PC-9 (cell line): ENCODE measurements at regions not wholly inside any gene's neighbourhood (a gene's known extent, or its start where the extent isn't known, plus 50 kb on each side); places are given as distances from the start of the nearest gene placed in this dataset.

Experiments used
- BruUV-seq: library from RNA; stranded (reverse); fragments of 400-500 nt; replicated peaks from 2 replicates; lab custom pipeline; 2021; lab: Mats Ljungman, UMichigan
- CTCF ChIA-PET: fragments of 300-600 bp; sonication (Branson Sonifier 250); formaldehyde crosslinking; loops from one replicate; lab custom pipeline; 2022; ENCODE audit warnings: antibody characterized with exemption; lab: Charles Lee
- POLR2A ChIA-PET: fragments of 300-600 bp; sonication (Branson Sonifier 250); formaldehyde crosslinking; loops from one replicate; lab custom pipeline; 2022; ENCODE audit warnings: antibody characterized with exemption; ENCODE audit not compliant: unreplicated experiment; lab: Charles Lee
- DNase-seq, 2 experiments: peaks; one replicate each; pipeline versions ENCODE4 v3.0.0 to v3.0.0-alpha.2; 2015 to 2022; ENCODE audit warnings: mixed read lengths in 1 of 2
- H2AFZ ChIP-seq: fragments of 200-600 bp; sonication (generic); 2 replicates; pipeline ENCODE4 v1.8.1; 2017; ENCODE audit warnings: antibody characterized with exemption
- H3F3A ChIP-seq: fragments of 200-600 bp; sonication (generic); 2 replicates; pipeline ENCODE4 v1.8.1; 2017; ENCODE audit warnings: antibody characterized with exemption, mild to moderate bottlenecking, low read depth; ENCODE audit not compliant: insufficient read depth
- H3K27ac ChIP-seq: fragments of 200-600 bp; sonication (generic); 2 replicates; pipeline ENCODE4 v1.6.1; 2016; ENCODE audit warnings: mixed run types
- H3K27me3 ChIP-seq: fragments of 200-600 bp; sonication (generic); 2 replicates; pipeline ENCODE4 v1.6.1; 2016; ENCODE audit warnings: low read depth, mixed run types; ENCODE audit not compliant: insufficient read depth
- H3K36me3 ChIP-seq: fragments of 200-600 bp; sonication (generic); 2 replicates; pipeline ENCODE4 v1.6.1; 2016; ENCODE audit warnings: low read depth, mixed run types
- H3K4me1 ChIP-seq: fragments of 200-600 bp; sonication (generic); replicated peaks from 2 replicates; pipeline ENCODE4 v1.6.1; 2016; ENCODE audit warnings: mixed run types; ENCODE audit not compliant: insufficient read depth
- H3K4me2 ChIP-seq: fragments of 200-600 bp; sonication (generic); 2 replicates; pipeline ENCODE4 v1.6.1; 2017; ENCODE audit warnings: mixed run types
- H3K4me3 ChIP-seq: fragments of 200-600 bp; sonication (generic); 2 replicates; pipeline ENCODE4 v1.6.1; 2016; ENCODE audit warnings: mixed run types
- H3K79me2 ChIP-seq: fragments of 200-600 bp; sonication (generic); 2 replicates; pipeline ENCODE4 v1.6.1; 2017; ENCODE audit warnings: low read depth, mixed run types
- H3K9me2 ChIP-seq: fragments of 200-600 bp; sonication (generic); 2 replicates; pipeline ENCODE4 v1.8.1; 2017; ENCODE audit warnings: mild to moderate bottlenecking; ENCODE audit not compliant: insufficient read depth
- H3K9me3 ChIP-seq: fragments of 200-600 bp; sonication (generic); 2 replicates; pipeline ENCODE4 v1.8.1; 2016; ENCODE audit warnings: low read depth; ENCODE audit not compliant: insufficient read depth
- H4K20me1 ChIP-seq: fragments of 200-600 bp; sonication (generic); 2 replicates; pipeline ENCODE4 v1.8.1; 2017; ENCODE audit not compliant: insufficient read depth
- CTCF ChIP-seq: fragments of 200-600 bp; sonication (generic); conservative IDR thresholded peaks from 2 replicates; pipeline ENCODE4 v1.6.1; 2017; ENCODE audit warnings: mixed run types, antibody characterized with exemption, mild to moderate bottlenecking, moderate library complexity
- EZH2 ChIP-seq: fragments of 200-600 bp; sonication (generic); IDR thresholded peaks from 2 replicates; pipeline ENCODE4 v1.8.0; 2017; ENCODE audit warnings: antibody characterized with exemption, low read depth
- intact Hi-C: fragments of 100-400 bp; cut with micrococcal nuclease; formaldehyde crosslinking; loops from one replicate; pipeline ENCODE4 v1.10.0; 2022; ENCODE audit not compliant: unreplicated experiment

- DNase-seq, result no peak
- Histone ChIP-seq H3K27ac (no peak overlapping the region), H2AFZ (no peak overlapping the region), H3K27me3 (no peaks in the 10 kb centered on the region), H3K9me2 (no peaks in the 10 kb centered on the region), H3K4me3 (no peak overlapping the region), H3K4me1 (no peaks in the 10 kb centered on the region), H3K36me3 (no peaks in the 10 kb centered on the region), H3K79me2 (no peaks in the 10 kb centered on the region), H3K4me2 (no peak overlapping the region), H3F3A (no peaks in the 10 kb centered on the region), H3K9me3 (no peaks in the 10 kb centered on the region), H4K20me1 (no peaks in the 10 kb centered on the region)
- CTCF ChIA-PET, result no interaction called here
- POLR2A ChIA-PET, result no interaction called here
- no TSS peak for BruUV-seq
- intact Hi-C loops, result no loop called here
- TF ChIP-seq EZH2, result no peak
- no peak for TF ChIP-seq CTCF
Measured at GRCh38 chr5:8844847-8845246, 701.0 kb downstream of the SEMA5A start.

- Histone ChIP-seq H3K4me3 (no peak overlapping the region), H3K27me3 (no peaks in the 10 kb centered on the region), H2AFZ (no peak overlapping the region), H3K4me2 (no peak overlapping the region), H3K4me1 (no peaks in the 10 kb centered on the region), H3F3A (no peaks in the 10 kb centered on the region), H3K9me2 (no peaks in the 10 kb centered on the region), H3K79me2 (no peaks in the 10 kb centered on the region), H3K36me3 (no peaks in the 10 kb centered on the region), H4K20me1 (no peaks in the 10 kb centered on the region), H3K27ac (no peak overlapping the region), H3K9me3 (no peaks in the 10 kb centered on the region)
- no peak for DNase-seq
- intact Hi-C loops, result no loop called here
- ChIA-PET CTCF (no interaction called here), POLR2A (no interaction called here)
- no TSS peak for BruUV-seq
- TF ChIP-seq EZH2 (no peak), CTCF (no peak)
Measured at GRCh38 chr5:8845296-8845695, 700.6 kb downstream of the SEMA5A start.

GRCh38 chr5:8848366-8848765, 697.5 kb downstream of the SEMA5A start:
- Histone ChIP-seq H3K9me2 (no peaks in the 10 kb centered on the region), H3K27ac (no peak overlapping the region), H3K4me2 (no peak overlapping the region), H3K79me2 (no peaks in the 10 kb centered on the region), H2AFZ (no peak overlapping the region), H3K4me1 (no peaks in the 10 kb centered on the region), H4K20me1 (no peaks in the 10 kb centered on the region), H3K4me3 (no peak overlapping the region), H3K9me3 (no peaks in the 10 kb centered on the region), H3K27me3 (no peaks in the 10 kb centered on the region), H3F3A (no peaks in the 10 kb centered on the region), H3K36me3 (no peaks in the 10 kb centered on the region)
- TF ChIP-seq EZH2 (no peak), CTCF (no peak)
- intact Hi-C loops, result no loop called here
- no peak for DNase-seq
- BruUV-seq, result no TSS peak
- ChIA-PET CTCF (no interaction called here), POLR2A (no interaction called here)
